ENCODE measurements at regions not wholly inside any gene's neighbourhood (a gene's known extent, or its start where the extent isn't known, plus 50 kb on each side); places are given as distances from the start of the nearest gene placed in this dataset.

- Mint-ChIP-seq H3K36me3 (ENCODE audit: low read depth) (peaks cover 4% of the 10 kb centered on the region; the same call in 2 of the 3 replicates), H3K4me3 (no peak overlapping the region), H3K27me3 (ENCODE audit: insufficient read depth, low read depth, poor library complexity) (peaks cover under 1% of the 10 kb centered on the region), H3K4me1 (peaks cover 18% of the 10 kb centered on the region), H3K27ac (no peak overlapping the region), H3K9me3 (peaks cover 13% of the 10 kb centered on the region)
- Histone ChIP-seq H3K4me1 (ENCODE audit: insufficient read depth) (no peaks in the 10 kb centered on the region), H3K9me2 (ENCODE audit: insufficient read depth) (no peaks in the 10 kb centered on the region), H3K27me3 (ENCODE audit: insufficient read depth) (no peaks in the 10 kb centered on the region), H3K36me3 (ENCODE audit: insufficient read depth) (peaks cover 2% of the 10 kb centered on the region; the same call in 1 of the 2 replicates), H3K4me3 (no peak overlapping the region), H3K4me2 (no peak overlapping the region), H3F3A (replicated peaks; ENCODE audit: low read depth) (no peaks in the 10 kb centered on the region), H3K27ac (ENCODE audit: low read depth) (no peak overlapping the region), H4K20me1 (replicated peaks; ENCODE audit: insufficient read depth) (no peaks in the 10 kb centered on the region), H3K79me2 (replicated peaks; ENCODE audit: insufficient read depth) (no peaks in the 10 kb centered on the region), H2AFZ (no peak overlapping the region)
- no peak for ATAC-seq
- no peak for DNase-seq (ENCODE audit: low spot score)
- TF ChIP-seq, protein P1, sequence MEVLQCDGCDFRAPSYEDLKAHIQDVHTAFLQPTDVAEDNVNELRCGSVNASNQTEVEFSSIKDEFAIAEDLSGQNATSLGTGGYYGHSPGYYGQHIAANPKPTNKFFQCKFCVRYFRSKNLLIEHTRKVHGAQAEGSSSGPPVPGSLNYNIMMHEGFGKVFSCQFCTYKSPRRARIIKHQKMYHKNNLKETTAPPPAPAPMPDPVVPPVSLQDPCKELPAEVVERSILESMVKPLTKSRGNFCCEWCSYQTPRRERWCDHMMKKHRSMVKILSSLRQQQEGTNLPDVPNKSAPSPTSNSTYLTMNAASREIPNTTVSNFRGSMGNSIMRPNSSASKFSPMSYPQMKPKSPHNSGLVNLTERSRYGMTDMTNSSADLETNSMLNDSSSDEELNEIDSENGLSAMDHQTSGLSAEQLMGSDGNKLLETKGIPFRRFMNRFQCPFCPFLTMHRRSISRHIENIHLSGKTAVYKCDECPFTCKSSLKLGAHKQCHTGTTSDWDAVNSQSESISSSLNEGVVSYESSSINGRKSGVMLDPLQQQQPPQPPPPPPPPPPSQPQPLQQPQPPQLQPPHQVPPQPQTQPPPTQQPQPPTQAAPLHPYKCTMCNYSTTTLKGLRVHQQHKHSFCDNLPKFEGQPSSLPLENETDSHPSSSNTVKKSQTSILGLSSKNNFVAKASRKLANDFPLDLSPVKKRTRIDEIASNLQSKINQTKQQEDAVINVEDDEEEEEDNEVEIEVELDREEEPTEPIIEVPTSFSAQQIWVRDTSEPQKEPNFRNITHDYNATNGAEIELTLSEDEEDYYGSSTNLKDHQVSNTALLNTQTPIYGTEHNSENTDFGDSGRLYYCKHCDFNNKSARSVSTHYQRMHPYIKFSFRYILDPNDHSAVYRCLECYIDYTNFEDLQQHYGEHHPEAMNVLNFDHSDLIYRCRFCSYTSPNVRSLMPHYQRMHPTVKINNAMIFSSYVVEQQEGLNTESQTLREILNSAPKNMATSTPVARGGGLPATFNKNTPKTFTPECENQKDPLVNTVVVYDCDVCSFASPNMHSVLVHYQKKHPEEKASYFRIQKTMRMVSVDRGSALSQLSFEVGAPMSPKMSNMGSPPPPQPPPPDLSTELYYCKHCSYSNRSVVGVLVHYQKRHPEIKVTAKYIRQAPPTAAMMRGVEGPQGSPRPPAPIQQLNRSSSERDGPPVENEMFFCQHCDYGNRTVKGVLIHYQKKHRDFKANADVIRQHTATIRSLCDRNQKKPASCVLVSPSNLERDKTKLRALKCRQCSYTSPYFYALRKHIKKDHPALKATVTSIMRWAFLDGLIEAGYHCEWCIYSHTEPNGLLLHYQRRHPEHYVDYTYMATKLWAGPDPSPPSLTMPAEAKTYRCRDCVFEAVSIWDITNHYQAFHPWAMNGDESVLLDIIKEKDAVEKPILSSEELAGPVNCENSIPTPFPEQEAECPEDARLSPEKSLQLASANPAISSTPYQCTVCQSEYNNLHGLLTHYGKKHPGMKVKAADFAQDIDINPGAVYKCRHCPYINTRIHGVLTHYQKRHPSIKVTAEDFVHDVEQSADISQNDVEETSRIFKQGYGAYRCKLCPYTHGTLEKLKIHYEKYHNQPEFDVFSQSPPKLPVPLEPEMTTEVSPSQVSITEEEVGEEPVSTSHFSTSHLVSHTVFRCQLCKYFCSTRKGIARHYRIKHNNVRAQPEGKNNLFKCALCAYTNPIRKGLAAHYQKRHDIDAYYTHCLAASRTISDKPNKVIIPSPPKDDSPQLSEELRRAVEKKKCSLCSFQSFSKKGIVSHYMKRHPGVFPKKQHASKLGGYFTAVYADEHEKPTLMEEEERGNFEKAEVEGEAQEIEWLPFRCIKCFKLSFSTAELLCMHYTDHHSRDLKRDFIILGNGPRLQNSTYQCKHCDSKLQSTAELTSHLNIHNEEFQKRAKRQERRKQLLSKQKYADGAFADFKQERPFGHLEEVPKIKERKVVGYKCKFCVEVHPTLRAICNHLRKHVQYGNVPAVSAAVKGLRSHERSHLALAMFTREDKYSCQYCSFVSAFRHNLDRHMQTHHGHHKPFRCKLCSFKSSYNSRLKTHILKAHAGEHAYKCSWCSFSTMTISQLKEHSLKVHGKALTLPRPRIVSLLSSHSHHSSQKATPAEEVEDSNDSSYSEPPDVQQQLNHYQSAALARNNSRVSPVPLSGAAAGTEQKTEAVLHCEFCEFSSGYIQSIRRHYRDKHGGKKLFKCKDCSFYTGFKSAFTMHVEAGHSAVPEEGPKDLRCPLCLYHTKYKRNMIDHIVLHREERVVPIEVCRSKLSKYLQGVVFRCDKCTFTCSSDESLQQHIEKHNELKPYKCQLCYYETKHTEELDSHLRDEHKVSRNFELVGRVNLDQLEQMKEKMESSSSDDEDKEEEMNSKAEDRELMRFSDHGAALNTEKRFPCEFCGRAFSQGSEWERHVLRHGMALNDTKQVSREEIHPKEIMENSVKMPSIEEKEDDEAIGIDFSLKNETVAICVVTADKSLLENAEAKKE (CRISPR knock-in tag; IDR thresholded peaks at IDR 0.05): no peak
- TF ChIP-seq JUNB (IDR thresholded peaks at IDR 0.05; ENCODE audit: unreplicated experiment): no peak
Measured at GRCh38 chr1:5757187-5757805, 234.9 kb downstream of the NPHP4 start.

- no peaks in the 10 kb centered on the region for H3K9me2 ChIP-seq (ENCODE audit: insufficient read depth)
- H3K4me1 Mint-ChIP-seq: peaks cover 25% of the 10 kb centered on the region
- no peaks in the 10 kb centered on the region for H3K4me1 ChIP-seq (ENCODE audit: insufficient read depth)
- no peaks in the 10 kb centered on the region for H4K20me1 ChIP-seq (replicated peaks; ENCODE audit: insufficient read depth)
- H3K27me3 ChIP-seq (ENCODE audit: insufficient read depth): no peaks in the 10 kb centered on the region
- no peak overlapping the region for H2AFZ ChIP-seq
- no peaks in the 10 kb centered on the region for H3K36me3 ChIP-seq (ENCODE audit: insufficient read depth)
- no peak overlapping the region for H3K4me3 Mint-ChIP-seq
- peaks cover 4% of the 10 kb centered on the region; the same call in 2 of the 3 replicates for H3K36me3 Mint-ChIP-seq (ENCODE audit: low read depth)
- H3K4me3 ChIP-seq: no peak overlapping the region
- H3K27ac Mint-ChIP-seq: no peak overlapping the region
- no peaks in the 10 kb centered on the region for H3F3A ChIP-seq (replicated peaks; ENCODE audit: low read depth)
- H3K9me3 Mint-ChIP-seq: peaks cover 11% of the 10 kb centered on the region
- ATAC-seq (no peak), DNase-seq (ENCODE audit: low spot score) (no peak)
- H3K79me2 ChIP-seq (replicated peaks; ENCODE audit: insufficient read depth): no peaks in the 10 kb centered on the region
- H3K27ac ChIP-seq (ENCODE audit: low read depth): no peak overlapping the region
- H3K27me3 Mint-ChIP-seq (ENCODE audit: insufficient read depth, low read depth, poor library complexity): no peaks in the 10 kb centered on the region
- H3K4me2 ChIP-seq: no peak overlapping the region
- TF ChIP-seq POLR2AphosphoS5 (IDR thresholded peaks at IDR 0.05; ENCODE audit: low read depth): no peak
- no peak for TF ChIP-seq CTCF (conservative IDR thresholded peaks at IDR 0.05; ENCODE audit: low read depth in 2 of 2)
Measured at GRCh38 chr1:5756434-5757186, 235.6 kb downstream of the NPHP4 start.
